Keratinocyte (primary cell): ENCODE measurements at regions not wholly inside any gene's neighbourhood (a gene's known extent, or its start where the extent isn't known, plus 50 kb on each side); places are given as distances from the start of the nearest gene placed in this dataset.
"Not testable (repeated sequence)": the region's sequence is repeated elsewhere in the genome, so short reads cannot be mapped to it uniquely, and the experiment has no call there.

ENCODE experiments used
- DNase-seq: peaks from one replicate; pipeline ENCODE4 v3.0.0-alpha.2; 2011; ENCODE audit warnings: low read depth, missing footprints, low spot score
- FAIRE-seq: peaks from 2 replicates; lab custom pipeline; 2011; peaks lifted over from hg19 to GRCh38; lab: Jason Lieb, UNC
- H2AFZ ChIP-seq: 2 replicates; pipeline ENCODE4 v1.6.0; 2012; ENCODE audit warnings: low read length, control low read depth, inconsistent platforms; ENCODE audit not compliant: control insufficient read depth
- H3K27ac ChIP-seq: 2 replicates; pipeline ENCODE4 v1.5.1; 2011; ENCODE audit warnings: low read length; ENCODE audit not compliant: control insufficient read depth, insufficient read depth
- H3K27me3 ChIP-seq: 3 replicates; pipeline ENCODE4 v1.6.0; 2011; ENCODE audit warnings: low read length; ENCODE audit not compliant: control insufficient read depth, insufficient read depth; ENCODE audit errors: extremely low read depth
- H3K36me3 ChIP-seq, 2 experiments: 2 replicates in 1 of 2; 3 replicates in 1 of 2; pipeline ENCODE4 v1.5.1; 2011; ENCODE audit warnings: low read length in 2 of 2, mild to moderate bottlenecking in 1 of 2; ENCODE audit not compliant: control insufficient read depth in 2 of 2, insufficient read depth in 2 of 2; ENCODE audit errors: extremely low read depth in 1 of 2
- H3K4me1 ChIP-seq: 3 replicates; pipeline ENCODE4 v1.5.1; 2011; ENCODE audit warnings: low read length; ENCODE audit not compliant: control insufficient read depth, insufficient read depth; ENCODE audit errors: extremely low read depth
- H3K4me2 ChIP-seq: 3 replicates; pipeline ENCODE4 v1.6.0; 2011; ENCODE audit warnings: low read depth, low read length; ENCODE audit not compliant: control insufficient read depth, insufficient read depth; ENCODE audit errors: extremely low read depth
- H3K4me3 ChIP-seq, 3 experiments: fragments of 200-600 bp in 1 of 3; sonication (generic) in 1 of 3; 2 replicates in 2 of 3; 3 replicates in 1 of 3; pipeline ENCODE4 v1.5.1; 2011 to 2016; ENCODE audit warnings: low read length in 3 of 3, mild to moderate bottlenecking in 3 of 3, control low read depth in 2 of 3, inconsistent platforms in 1 of 3, low read depth in 1 of 3, mixed read lengths in 1 of 3, mixed run types in 1 of 3, moderate library complexity in 1 of 3; ENCODE audit not compliant: control insufficient read depth in 2 of 3, insufficient read depth in 2 of 3; ENCODE audit errors: extremely low read depth in 1 of 3
- H3K79me2 ChIP-seq: 2 replicates; pipeline ENCODE4 v1.6.0; 2012; ENCODE audit warnings: low read length; ENCODE audit not compliant: control insufficient read depth, insufficient read depth
- H3K9ac ChIP-seq: 3 replicates; pipeline ENCODE4 v1.6.0; 2011; ENCODE audit warnings: low read length; ENCODE audit not compliant: control insufficient read depth, insufficient read depth; ENCODE audit errors: extremely low read depth
- H3K9me1 ChIP-seq: 3 replicates; pipeline ENCODE4 v1.6.0; 2011; ENCODE audit warnings: low read length; ENCODE audit not compliant: control insufficient read depth, insufficient read depth; ENCODE audit errors: extremely low read depth
- H3K9me3 ChIP-seq: 2 replicates; pipeline ENCODE4 v1.5.1; 2012; ENCODE audit warnings: low read depth, low read length; ENCODE audit not compliant: control insufficient read depth
- H4K20me1 ChIP-seq: 3 replicates; pipeline ENCODE4 v1.6.0; 2011; ENCODE audit warnings: low read length; ENCODE audit not compliant: control insufficient read depth, insufficient read depth; ENCODE audit errors: extremely low read depth
- EZH2 ChIP-seq: IDR thresholded peaks from one replicate; pipeline ENCODE4 v1.6.1; 2012; ENCODE audit warnings: inconsistent platforms, mild to moderate bottlenecking, low read length, moderate library complexity
- dilution Hi-C: fragments of 300-500 bp; cut with MboI; formaldehyde crosslinking; loops from one replicate; pipeline ENCODE4 v1.7.0; 2020; ENCODE audit warnings: low sequenced_read_pairs; ENCODE audit not compliant: extremely low pct_ligation_motif_present
- TF ChIP-seq, protein P1 (sequence below), 3 experiments: IDR thresholded peaks in 1 of 3; conservative IDR thresholded peaks in 1 of 3; optimal IDR thresholded peaks in 1 of 3; 2 replicates in 2 of 3; 3 replicates in 1 of 3; pipeline versions ENCODE3 to v1.5.1; 2011; ENCODE audit warnings: low read length in 3 of 3, mild to moderate bottlenecking in 3 of 3, moderate library complexity in 2 of 3, control low read depth in 1 of 3, inconsistent platforms in 1 of 3; ENCODE audit not compliant: insufficient read depth in 2 of 3; ENCODE audit errors: extremely low read depth in 1 of 3

GRCh38 chr4:137896221-137896737 lies 345.9 kb downstream of the SLC7A11 start:
- Histone ChIP-seq H3K4me3 (no peak overlapping the region), H4K20me1 (no peaks in the 10 kb centered on the region), H3K4me2 (peak overlapping the region; percentile 37), H3K27me3 (no peaks in the 10 kb centered on the region), H3K4me1 (peaks cover 13% of the 10 kb centered on the region), H3K79me2 (no peaks in the 10 kb centered on the region), H3K9me1 (no peaks in the 10 kb centered on the region), H3K9ac (no peak overlapping the region), H3K9me3 (no peaks in the 10 kb centered on the region), H2AFZ (no peak overlapping the region), H3K27ac (no peak overlapping the region), H3K36me3 (no peaks in the 10 kb centered on the region)
- dilution Hi-C loops, result no loop called here
- FAIRE-seq (no peak), DNase-seq (no peak)
- no peak for TF ChIP-seq EZH2
- TF ChIP-seq, protein P1, sequence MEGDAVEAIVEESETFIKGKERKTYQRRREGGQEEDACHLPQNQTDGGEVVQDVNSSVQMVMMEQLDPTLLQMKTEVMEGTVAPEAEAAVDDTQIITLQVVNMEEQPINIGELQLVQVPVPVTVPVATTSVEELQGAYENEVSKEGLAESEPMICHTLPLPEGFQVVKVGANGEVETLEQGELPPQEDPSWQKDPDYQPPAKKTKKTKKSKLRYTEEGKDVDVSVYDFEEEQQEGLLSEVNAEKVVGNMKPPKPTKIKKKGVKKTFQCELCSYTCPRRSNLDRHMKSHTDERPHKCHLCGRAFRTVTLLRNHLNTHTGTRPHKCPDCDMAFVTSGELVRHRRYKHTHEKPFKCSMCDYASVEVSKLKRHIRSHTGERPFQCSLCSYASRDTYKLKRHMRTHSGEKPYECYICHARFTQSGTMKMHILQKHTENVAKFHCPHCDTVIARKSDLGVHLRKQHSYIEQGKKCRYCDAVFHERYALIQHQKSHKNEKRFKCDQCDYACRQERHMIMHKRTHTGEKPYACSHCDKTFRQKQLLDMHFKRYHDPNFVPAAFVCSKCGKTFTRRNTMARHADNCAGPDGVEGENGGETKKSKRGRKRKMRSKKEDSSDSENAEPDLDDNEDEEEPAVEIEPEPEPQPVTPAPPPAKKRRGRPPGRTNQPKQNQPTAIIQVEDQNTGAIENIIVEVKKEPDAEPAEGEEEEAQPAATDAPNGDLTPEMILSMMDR (optimal IDR thresholded peaks at IDR 0.05 in 1 of 3, IDR thresholded peaks at IDR 0.05 in 1 of 3, conservative IDR thresholded peaks at IDR 0.05 in 1 of 3; ENCODE audit: extremely low read depth in 1 of 3, insufficient read depth in 2 of 3, low read length in 3 of 3), result no peak

DNA sequence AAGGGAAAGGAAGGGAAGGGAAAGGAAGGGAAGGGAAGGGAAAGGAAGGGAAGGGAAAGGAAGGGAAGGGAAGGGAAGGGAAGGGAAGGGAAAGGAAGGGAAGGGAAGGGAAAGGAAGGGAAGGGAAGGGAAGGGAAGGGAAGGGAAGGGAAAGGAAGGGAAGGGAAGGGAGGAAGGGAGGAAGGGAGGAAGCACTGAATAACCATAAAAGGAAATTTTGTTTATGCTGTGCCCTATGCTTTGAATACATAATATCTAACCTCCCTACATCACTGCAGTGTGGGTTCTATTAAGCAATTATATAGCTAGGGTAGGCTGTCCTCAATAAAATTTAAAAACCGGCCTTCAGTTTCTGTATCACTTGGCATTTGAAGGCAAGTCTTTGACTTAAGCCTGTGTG lies 346.6 kb downstream of the SLC7A11 start:
- H3K9ac ChIP-seq, H3K9me3 ChIP-seq, dilution Hi-C loops, FAIRE-seq, H4K20me1 ChIP-seq, H3K4me3 ChIP-seq, H3K27me3 ChIP-seq, H3K27ac ChIP-seq, H3K79me2 ChIP-seq, H3K36me3 ChIP-seq, H3K9me1 ChIP-seq, DNase-seq, H2AFZ ChIP-seq, H3K4me2 ChIP-seq: not testable (repeated sequence)
- peaks cover 13% of the 10 kb centered on the region for H3K4me1 ChIP-seq

GRCh38 chr4:137892134-137892533 lies 350.0 kb downstream of the SLC7A11 start:
- H3K4me3 ChIP-seq, result no peak overlapping the region
- H3K4me2 ChIP-seq, result no peak overlapping the region
- no peak overlapping the region for H3K27ac ChIP-seq
- dilution Hi-C loops, result no loop called here
- H3K9me1 ChIP-seq, result no peaks in the 10 kb centered on the region
- H3K36me3 ChIP-seq, result no peaks in the 10 kb centered on the region
- TF ChIP-seq, protein P1 (optimal IDR thresholded peaks at IDR 0.05 in 1 of 3, IDR thresholded peaks at IDR 0.05 in 1 of 3, conservative IDR thresholded peaks at IDR 0.05 in 1 of 3; ENCODE audit: extremely low read depth in 1 of 3, insufficient read depth in 2 of 3, low read length in 3 of 3), result no peak
- no peak for TF ChIP-seq EZH2
- no peak overlapping the region for H2AFZ ChIP-seq
- no peaks in the 10 kb centered on the region for H3K9me3 ChIP-seq
- H4K20me1 ChIP-seq, result no peaks in the 10 kb centered on the region
- H3K79me2 ChIP-seq, result no peaks in the 10 kb centered on the region
- H3K9ac ChIP-seq, result no peak overlapping the region
- H3K27me3 ChIP-seq, result no peaks in the 10 kb centered on the region
- no peak for FAIRE-seq
- no peak for DNase-seq
- peaks cover 13% of the 10 kb centered on the region for H3K4me1 ChIP-seq
